Anterior cingulate cortex (tissue), 58 donors: ENCODE measurements at regions not wholly inside any gene's neighbourhood (a gene's known extent, or its start where the extent isn't known, plus 50 kb on each side); places are given as distances from the start of the nearest gene placed in this dataset.

Experiments used
- DNase-seq, 58 donors: peaks; one replicate each; lab custom pipeline; 2025; lab: John Stamatoyannopoulos, UW

- no peak for DNase-seq
These were observed 56.0 kb upstream of the CTTNBP2 start for GRCh38 chr7:117929237-117929636.

GRCh38 chr7:117931314-117931713, 58.1 kb upstream of the CTTNBP2 start:
- no peak for DNase-seq

GRCh38 chr7:117937049-117937752, 64.0 kb upstream of the CTTNBP2 start:
- DNase-seq = no peak

- no peak for DNase-seq
These were observed 64.7 kb upstream of the CTTNBP2 start for GRCh38 chr7:117937753-117938483.

GRCh38 chr7:117941138-117941810, 68.0 kb upstream of the CTTNBP2 start:
- no peak for DNase-seq

DNA sequence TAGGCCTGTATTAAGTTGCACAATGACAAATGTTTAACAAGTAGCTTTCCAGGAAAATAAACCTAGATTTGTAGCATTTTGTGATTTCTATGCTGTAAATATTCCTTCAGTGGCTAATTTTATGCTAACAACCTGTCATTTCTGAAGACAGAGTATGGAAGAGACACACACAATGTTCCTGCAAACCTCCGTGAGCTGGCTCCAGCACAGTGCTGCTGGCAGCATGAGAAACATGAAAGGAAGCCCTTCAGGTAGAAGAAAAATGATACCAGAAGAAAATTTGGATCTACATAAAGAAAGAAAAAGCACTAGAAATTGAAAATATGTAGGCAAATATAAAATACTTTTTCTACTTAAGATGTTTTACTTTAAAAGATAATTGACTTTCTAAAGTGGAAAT, 69.5 kb upstream of the CTTNBP2 start:
- DNase-seq = no peak

- no peak for DNase-seq
These were observed 71.6 kb upstream of the CTTNBP2 start for GRCh38 chr7:117944886-117945285.

- no peak for DNase-seq
These were observed 73.0 kb upstream of the CTTNBP2 start for GRCh38 chr7:117946151-117946633.

- DNase-seq = no peak
These were observed 76.0 kb upstream of the CTTNBP2 start for GRCh38 chr7:117949232-117949631.

DNA sequence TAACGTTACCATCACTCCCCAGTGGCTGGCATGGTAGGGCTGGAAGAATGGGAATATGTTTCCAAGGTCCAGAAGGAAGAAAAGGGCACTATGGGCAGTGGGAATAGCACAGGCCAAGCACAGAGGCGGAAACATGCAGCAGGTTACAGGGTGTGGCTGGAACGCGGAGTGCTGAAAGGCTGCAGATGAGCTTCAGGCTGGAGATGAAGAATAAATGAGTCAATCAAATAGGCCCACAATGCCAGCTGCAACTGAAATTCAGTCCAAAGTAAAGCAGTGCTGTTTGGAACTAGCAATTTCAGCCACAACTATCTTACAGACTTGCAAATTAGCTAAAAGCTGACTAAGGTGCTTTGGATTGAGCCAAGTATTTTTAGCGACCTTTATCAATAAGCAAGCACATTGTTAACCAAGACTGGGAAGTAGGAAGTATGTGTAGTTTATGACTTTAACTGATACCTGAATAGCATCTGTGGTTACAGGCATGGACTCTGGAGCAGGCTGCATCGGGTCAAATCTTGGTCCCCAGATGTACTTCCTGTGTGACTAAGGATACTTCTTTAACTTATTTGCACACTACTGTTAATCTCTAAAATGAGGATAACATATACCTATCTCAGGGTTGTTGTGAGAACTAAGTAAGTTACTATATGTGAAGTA, 77.5 kb upstream of the CTTNBP2 start:
- no peak for DNase-seq

DNA sequence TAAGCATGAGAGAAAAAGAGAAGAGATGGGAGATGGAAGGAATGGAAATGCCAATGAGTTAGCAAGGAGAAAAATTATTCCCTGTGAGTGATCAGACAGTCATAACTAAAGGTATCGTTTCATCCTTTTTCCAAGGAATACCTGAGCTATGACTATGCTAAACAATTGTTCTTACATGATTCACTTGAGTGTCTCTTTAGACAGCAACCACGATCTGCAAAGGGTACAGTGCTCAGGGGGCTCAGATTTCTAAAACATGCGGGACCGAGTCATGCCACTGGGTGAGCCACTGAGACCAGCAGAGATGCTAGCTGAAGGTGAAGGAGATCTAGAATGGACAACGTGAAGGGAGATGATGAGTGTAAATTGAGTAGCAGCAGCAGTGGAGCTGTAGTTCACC, 78.0 kb upstream of the CTTNBP2 start:
- no peak for DNase-seq

- DNase-seq = no peak
These were observed 78.5 kb upstream of the CTTNBP2 start for GRCh38 chr7:117951691-117952280.

DNA sequence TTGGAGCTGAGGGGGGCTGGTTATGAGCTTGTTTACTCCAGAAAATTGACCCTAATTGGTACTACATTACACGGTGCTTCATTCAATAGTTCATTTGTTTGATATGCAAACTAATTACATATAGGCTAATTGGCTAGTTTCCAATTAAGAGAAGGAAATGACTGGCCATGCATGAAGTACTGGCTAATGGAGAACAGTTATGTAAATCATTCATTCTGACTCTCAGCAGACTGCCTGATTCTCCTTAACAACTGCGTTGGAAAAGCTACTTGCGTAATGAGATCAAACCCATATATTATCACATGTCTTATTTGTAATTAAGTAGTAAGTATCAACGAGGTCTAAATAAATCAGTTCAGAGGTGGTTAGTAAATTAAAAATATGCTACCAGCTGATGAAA, 81.8 kb upstream of the CTTNBP2 start:
- no peak for DNase-seq

DNA sequence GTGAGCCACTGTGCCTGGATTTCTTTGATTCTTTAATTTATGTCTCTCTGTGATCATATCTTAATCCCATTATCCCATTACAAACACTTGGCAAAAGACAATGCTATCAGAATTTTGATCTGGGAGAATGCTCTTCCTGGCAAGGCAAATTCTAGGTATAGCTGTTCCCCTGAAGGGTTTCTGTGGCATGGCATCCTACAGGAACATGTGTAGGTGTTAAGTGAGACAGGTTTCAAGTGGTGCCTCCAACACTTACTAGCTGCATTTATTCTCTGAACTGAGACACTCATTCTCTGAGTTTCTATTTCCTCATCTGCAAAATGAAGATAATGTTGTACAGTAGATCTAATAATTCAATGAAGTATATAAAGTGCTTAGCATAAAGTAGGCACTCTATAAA, 87.1 kb upstream of the CTTNBP2 start:
- DNase-seq = no peak

DNA sequence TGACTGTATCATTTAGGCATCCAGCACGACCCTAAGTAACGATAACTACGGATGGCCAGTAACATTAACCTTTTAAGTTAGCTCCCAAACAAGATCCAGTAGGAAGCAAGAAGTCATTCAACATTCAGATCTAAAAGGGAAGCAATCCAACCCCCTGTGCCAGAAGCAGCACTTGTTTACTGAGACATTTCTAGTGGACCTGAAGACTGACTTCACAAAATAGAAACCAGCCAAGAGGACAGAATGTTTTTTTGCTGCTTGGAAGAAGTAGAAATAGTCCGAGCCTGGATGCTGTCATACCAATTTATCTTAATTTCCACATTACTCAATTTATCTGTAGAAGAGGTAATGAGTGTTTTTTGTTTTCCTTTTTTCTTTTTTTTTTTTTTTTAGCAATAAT, 88.0 kb upstream of the CTTNBP2 start:
- DNase-seq = no peak

- no peak for DNase-seq
These were observed 89.2 kb upstream of the CTTNBP2 start for GRCh38 chr7:117962366-117962994.

DNA sequence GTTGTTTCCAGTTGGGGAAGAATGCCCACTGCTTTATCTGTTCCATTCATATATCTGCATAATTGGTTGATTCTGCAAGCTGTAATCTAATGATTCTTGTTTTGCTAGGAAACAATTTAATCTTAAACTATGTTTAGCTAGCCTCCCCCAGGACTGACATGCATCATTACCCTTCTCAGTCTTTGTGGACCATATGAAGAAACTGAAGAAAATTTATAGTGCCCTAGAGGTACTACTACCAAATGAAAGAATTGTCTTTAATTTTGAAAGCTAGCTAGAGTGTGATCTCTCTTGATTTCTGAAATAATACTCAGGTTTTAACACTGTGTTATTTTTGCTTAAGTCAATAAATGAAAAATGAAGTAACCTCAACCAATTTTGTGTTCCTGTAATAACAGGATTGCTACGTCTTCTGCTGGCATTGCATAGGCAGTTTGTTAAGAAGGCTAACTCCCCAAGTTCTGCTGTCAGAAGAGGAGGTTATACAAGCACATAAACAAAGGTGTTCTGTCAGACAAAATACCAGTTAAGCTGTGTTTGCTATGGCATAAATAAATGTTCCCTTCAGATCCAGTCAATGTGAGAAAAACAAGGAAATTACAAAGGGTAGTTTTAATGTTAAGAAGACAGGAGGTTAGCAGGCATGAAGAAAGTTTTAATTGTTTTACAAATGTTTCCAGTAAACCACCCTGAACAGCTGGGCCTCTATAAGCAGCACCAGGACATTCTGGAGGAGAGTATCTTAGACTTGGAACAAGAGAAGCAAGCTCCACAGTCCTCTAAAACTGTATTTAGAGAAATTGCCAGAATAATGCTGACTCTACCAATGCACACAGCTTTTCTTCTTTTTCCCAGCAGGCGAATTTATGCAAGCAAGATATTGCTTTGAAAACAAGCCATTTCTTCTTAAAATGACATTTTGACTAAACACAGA, 90.3 kb upstream of the CTTNBP2 start:
- DNase-seq = no peak

GRCh38 chr7:117970801-117971200, 97.6 kb upstream of the CTTNBP2 start:
- no peak for DNase-seq
